ENCODE measurements at regions not wholly inside any gene's neighbourhood (a gene's known extent, or its start where the extent isn't known, plus 50 kb on each side); places are given as distances from the start of the nearest gene placed in this dataset.

DNA sequence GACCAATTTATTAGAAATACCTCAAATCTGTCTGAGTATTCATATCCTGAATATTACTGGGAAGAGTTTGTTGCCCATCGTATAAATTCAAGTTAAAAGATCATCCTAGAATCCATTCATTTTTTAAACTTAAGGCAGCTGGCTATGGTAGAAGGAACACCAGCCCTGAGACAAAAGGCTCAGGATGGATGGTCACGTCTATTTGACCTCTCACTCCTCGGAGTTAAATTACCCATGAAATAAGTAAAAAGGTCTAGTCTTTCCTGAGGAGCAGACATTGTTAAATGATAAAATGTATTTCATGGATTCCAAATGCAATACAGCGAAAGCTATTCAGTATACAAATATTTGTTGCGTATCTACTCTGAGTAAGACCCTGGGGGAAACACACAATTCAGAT is 826.0 kb upstream of the LRATD1 start:
- TF ChIP-seq, protein P1, sequence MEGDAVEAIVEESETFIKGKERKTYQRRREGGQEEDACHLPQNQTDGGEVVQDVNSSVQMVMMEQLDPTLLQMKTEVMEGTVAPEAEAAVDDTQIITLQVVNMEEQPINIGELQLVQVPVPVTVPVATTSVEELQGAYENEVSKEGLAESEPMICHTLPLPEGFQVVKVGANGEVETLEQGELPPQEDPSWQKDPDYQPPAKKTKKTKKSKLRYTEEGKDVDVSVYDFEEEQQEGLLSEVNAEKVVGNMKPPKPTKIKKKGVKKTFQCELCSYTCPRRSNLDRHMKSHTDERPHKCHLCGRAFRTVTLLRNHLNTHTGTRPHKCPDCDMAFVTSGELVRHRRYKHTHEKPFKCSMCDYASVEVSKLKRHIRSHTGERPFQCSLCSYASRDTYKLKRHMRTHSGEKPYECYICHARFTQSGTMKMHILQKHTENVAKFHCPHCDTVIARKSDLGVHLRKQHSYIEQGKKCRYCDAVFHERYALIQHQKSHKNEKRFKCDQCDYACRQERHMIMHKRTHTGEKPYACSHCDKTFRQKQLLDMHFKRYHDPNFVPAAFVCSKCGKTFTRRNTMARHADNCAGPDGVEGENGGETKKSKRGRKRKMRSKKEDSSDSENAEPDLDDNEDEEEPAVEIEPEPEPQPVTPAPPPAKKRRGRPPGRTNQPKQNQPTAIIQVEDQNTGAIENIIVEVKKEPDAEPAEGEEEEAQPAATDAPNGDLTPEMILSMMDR (IDR thresholded peaks at IDR 0.05): no peak
- no peak overlapping the region for H3K27ac ChIP-seq
- no peak for DNase-seq (ENCODE audit: low spot score)

DNA sequence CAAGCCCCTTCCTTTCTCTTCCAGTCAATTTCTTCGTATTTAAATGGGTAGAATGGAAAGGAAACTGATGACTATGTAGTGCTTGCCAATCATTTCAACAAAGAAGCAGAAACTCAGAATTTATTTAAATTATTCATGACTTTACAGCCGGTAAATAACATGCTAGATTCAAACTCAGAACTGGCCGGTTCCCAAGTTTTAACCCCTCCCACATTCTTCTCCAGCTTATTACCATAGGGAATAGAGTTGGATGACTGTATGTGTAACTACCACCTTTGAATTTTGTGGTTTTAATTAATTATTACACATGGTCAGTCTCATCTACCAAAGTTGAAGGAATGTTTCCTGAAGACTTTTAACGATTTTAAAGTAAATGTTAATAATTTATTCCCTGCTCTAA is 819.3 kb upstream of the LRATD1 start:
- no peaks in the 10 kb centered on the region for H3K27me3 ChIP-seq

More for the DNA sequence above, 826.0 kb upstream of the LRATD1 start:
- H3K4me1 ChIP-seq: no peaks in the 10 kb centered on the region
- H3K4me3 ChIP-seq: no peak overlapping the region
- no peaks in the 10 kb centered on the region for H3K9me3 ChIP-seq
- no peaks in the 10 kb centered on the region for H3K36me3 ChIP-seq
- no peaks in the 10 kb centered on the region for H3K27me3 ChIP-seq

DNA sequence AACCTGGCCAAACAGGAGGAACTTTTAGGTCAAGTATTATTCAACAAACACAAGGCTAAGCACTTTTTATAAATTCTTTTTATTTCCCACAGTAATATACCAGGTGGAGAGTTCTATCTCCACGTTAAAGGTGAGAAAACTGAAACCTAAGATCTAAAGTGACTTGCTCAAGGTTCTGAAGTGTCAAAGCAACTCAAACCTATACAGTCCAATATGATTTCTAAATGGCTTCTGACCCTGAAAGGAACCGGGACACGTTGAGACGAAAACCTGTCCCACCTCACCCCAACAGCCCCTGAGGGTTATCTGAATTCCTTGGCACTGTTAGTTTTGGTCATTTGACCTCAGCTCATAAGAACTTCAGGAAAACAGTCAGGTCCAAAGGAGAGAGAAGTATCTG is 814.5 kb upstream of the LRATD1 start:
- Histone ChIP-seq H3K36me3 (no peaks in the 10 kb centered on the region), H3K4me3 (no peak overlapping the region), H3K27ac (no peak overlapping the region), H3K9me3 (no peaks in the 10 kb centered on the region), H3K4me1 (no peaks in the 10 kb centered on the region), H3K27me3 (no peaks in the 10 kb centered on the region)
- TF ChIP-seq, protein P1 (IDR thresholded peaks at IDR 0.05): no peak
- DNase-seq (ENCODE audit: low spot score): no peak

More for the DNA sequence above, 819.3 kb upstream of the LRATD1 start:
- Histone ChIP-seq H3K27ac (no peak overlapping the region), H3K9me3 (no peaks in the 10 kb centered on the region), H3K4me3 (no peak overlapping the region), H3K4me1 (no peaks in the 10 kb centered on the region), H3K36me3 (no peaks in the 10 kb centered on the region)
- DNase-seq (ENCODE audit: low spot score): no peak
- TF ChIP-seq, protein P1 (IDR thresholded peaks at IDR 0.05): no peak

DNA sequence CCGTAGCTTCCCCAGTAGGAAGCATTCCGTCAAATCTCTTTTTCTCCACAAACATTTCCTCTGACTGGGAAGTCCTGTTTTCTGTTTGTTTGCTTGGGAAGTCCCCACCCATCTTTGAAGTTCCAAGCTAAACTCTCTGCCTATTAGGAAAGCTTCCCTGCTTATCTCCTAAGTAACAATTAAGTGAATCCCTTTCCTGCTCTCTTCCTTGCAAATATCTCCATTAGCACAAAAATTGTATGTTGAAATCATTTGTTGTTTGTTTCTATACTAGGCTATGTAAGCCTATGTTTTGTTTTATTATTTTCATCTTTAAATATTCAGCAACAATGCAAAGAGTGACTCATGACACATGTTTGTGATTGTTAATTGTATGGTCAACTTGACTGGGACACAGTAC is 812.6 kb upstream of the LRATD1 start:
- no peaks in the 10 kb centered on the region for H3K36me3 ChIP-seq
- no peak overlapping the region for H3K4me3 ChIP-seq
- no peaks in the 10 kb centered on the region for H3K27me3 ChIP-seq
- TF ChIP-seq, protein P1 (IDR thresholded peaks at IDR 0.05): no peak
- no peaks in the 10 kb centered on the region for H3K9me3 ChIP-seq
- H3K4me1 ChIP-seq: no peaks in the 10 kb centered on the region
- no peak overlapping the region for H3K27ac ChIP-seq
- DNase-seq (ENCODE audit: low spot score): no peak

DNA sequence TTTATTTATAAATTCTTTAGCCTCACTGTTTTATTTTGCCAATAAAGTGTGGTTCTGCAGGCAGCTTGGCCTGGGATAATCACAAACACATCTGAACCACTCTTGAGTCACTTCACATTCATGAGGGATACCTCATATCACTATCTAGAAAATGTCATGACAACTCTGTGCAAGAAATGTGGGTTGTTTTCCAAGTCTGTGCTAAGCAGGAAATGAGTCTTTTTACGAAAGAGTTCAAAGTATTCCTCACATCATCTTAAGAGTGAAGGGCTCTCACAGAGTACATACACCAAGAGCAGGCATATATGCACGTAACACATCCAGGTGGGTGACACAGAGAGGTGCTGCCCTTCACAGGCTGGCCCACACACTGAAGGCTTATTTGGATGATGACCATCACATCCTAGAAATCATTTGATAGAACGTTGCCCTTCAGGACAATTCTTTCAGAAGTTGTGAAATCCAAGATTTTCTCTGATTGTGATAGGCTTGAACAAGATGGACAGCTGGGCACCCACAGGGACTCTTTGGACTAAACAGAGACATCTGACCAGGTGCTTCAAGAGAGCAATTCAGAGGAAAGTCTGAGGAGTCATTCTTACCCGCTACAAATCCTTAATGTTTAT is 811.1 kb upstream of the LRATD1 start:
- Histone ChIP-seq H3K27ac (no peak overlapping the region), H3K9me3 (no peaks in the 10 kb centered on the region), H3K4me3 (no peak overlapping the region), H3K4me1 (no peaks in the 10 kb centered on the region), H3K27me3 (no peaks in the 10 kb centered on the region), H3K36me3 (no peaks in the 10 kb centered on the region)
- DNase-seq (ENCODE audit: low spot score): no peak
- TF ChIP-seq, protein P1 (IDR thresholded peaks at IDR 0.05): no peak

DNA sequence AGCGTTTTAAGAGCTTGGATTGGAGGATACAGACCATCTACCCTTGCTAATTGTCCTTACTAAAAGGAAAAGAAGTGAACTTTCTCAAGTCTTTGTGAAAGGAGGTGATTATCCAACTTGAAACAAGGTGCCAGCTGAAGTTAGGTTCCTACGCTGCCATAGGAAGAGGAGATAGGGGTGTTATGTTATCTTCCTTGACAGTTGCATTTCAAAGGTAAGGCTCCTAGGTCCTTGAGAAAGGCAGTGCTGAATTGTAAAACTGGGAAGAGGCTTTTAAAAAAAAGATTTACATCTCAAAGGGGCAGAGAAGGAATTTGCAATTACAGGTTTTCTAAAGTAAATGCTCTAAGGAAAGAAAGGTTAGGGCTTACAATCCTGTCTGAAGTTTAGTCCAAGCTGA is 810.2 kb upstream of the LRATD1 start:
- Histone ChIP-seq H3K36me3 (no peaks in the 10 kb centered on the region), H3K4me3 (no peak overlapping the region), H3K9me3 (no peaks in the 10 kb centered on the region), H3K27me3 (no peaks in the 10 kb centered on the region), H3K4me1 (no peaks in the 10 kb centered on the region), H3K27ac (no peak overlapping the region)
- TF ChIP-seq, protein P1 (IDR thresholded peaks at IDR 0.05): no peak
- DNase-seq (ENCODE audit: low spot score): no peak
